BE2C (cell line): ENCODE measurements at regions not wholly inside any gene's neighbourhood (a gene's known extent, or its start where the extent isn't known, plus 50 kb on each side); places are given as distances from the start of the nearest gene placed in this dataset.
A peak's percentile ranks its signal among the peaks of the same experiment; 100 is the strongest.
"Not testable (repeated sequence)": the region's sequence is repeated elsewhere in the genome, so short reads cannot be mapped to it uniquely, and the experiment has no call there.

Experiments
- DNase-seq: peaks from one replicate; pipeline ENCODE4 v3.0.0-alpha.2; 2020
- H3K27me3 ChIP-seq: fragments of 250-450 bp; sonication (Bioruptor Pico); 2 replicates; pipeline ENCODE4 v1.5.1; 2020; ENCODE audit warnings: mild to moderate bottlenecking
- H3K36me3 ChIP-seq: fragments of 250-450 bp; sonication (Bioruptor Pico); 2 replicates; pipeline ENCODE4 v1.5.1; 2020; ENCODE audit warnings: mild to moderate bottlenecking
- H3K4me1 ChIP-seq: fragments of 250-450 bp; sonication (Bioruptor Pico); 2 replicates; pipeline ENCODE4 v1.5.1; 2020
- H3K4me3 ChIP-seq: 2 replicates; pipeline ENCODE4 v1.5.1; 2011; ENCODE audit warnings: low read depth, low read length
- H3K9me3 ChIP-seq: fragments of 250-450 bp; sonication (Bioruptor Pico); 2 replicates; pipeline ENCODE4 v1.5.1; 2020
- TF ChIP-seq, protein P1 (sequence below): IDR thresholded peaks from 2 replicates; pipeline ENCODE4 v1.5.1; 2012; ENCODE audit warnings: mild to moderate bottlenecking, low read depth, low read length

DNA sequence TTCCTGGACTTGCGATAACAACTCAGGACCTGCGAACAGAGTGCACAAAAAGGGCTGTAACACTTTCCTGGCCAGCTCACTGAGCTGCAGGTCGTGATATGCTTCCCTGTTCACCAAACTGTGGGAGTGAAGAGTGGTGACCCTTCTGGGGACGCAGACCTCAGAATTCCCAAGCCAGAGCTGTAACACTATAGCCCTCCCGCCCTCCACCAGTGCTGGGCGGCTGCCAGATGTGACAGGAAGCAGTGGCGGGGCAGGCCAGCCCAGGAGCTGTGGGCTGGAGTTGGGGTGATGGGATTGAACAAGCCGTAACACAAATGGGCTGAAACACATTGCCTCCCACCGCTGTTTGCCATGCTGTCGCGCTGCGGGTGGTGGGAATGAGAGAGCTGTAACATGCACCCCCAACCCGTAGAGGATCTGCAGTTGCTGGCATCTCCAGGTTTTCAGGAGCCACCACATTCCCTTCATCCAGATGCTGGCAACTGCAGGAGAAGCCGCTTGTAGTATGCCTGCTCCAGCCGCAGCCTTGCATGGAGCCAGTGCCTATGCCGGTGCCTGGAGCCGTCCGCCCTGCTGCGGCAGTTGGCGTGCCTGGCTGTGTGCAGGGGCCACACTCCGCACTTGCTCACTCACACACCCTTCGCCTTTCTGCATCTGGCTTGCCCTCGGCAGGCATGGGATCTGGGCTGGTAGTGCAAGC lies 145.8 kb downstream of the GPCPD1 start:
- TF ChIP-seq, protein P1, sequence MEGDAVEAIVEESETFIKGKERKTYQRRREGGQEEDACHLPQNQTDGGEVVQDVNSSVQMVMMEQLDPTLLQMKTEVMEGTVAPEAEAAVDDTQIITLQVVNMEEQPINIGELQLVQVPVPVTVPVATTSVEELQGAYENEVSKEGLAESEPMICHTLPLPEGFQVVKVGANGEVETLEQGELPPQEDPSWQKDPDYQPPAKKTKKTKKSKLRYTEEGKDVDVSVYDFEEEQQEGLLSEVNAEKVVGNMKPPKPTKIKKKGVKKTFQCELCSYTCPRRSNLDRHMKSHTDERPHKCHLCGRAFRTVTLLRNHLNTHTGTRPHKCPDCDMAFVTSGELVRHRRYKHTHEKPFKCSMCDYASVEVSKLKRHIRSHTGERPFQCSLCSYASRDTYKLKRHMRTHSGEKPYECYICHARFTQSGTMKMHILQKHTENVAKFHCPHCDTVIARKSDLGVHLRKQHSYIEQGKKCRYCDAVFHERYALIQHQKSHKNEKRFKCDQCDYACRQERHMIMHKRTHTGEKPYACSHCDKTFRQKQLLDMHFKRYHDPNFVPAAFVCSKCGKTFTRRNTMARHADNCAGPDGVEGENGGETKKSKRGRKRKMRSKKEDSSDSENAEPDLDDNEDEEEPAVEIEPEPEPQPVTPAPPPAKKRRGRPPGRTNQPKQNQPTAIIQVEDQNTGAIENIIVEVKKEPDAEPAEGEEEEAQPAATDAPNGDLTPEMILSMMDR = no peak
- H3K36me3 ChIP-seq = no peaks in the 10 kb centered on the region
- no peak for DNase-seq
- H3K27me3 ChIP-seq = peaks cover 12% of the 10 kb centered on the region
- no peaks in the 10 kb centered on the region for H3K4me1 ChIP-seq
- H3K9me3 ChIP-seq = no peaks in the 10 kb centered on the region
- no peak overlapping the region for H3K4me3 ChIP-seq

DNA sequence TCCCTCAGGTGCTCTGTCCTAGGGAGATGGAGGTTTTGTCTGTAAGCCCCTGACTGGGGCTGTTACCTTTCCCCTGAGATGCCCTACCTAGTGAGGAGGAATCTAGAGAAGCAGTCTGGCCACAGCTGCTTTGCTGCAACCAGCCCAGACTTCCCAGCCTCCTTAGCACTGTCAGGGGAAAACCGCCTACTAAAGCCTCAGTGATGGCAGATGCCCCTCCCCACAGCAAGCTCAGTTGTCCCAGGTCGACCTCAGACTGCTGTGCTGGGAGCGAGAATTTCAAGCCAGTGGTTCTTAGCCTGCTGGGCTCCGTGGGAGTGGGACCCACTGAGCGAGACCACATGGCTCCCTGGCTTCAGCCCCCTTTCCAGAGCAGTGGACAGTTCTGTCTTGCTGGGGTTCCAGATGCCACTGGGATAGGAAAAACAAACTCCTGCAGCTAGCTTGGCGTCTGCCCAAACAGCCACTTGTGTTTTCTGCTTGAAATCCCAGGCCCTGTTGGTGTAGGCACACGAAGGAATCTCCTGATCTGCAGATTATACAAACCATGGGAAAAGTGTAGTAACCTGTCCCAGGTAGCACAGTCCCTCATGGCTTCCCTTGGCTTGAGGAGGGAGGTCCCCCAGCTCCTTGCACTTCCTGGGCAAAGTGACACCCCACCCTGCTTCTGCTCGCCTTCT lies 146.4 kb upstream of the PROKR2 start:
- Histone ChIP-seq H3K9me3 (no peaks in the 10 kb centered on the region), H3K36me3 (no peaks in the 10 kb centered on the region), H3K4me3 (no peak overlapping the region), H3K27me3 (peaks cover 12% of the 10 kb centered on the region), H3K4me1 (no peaks in the 10 kb centered on the region)
- no peak for DNase-seq
- TF ChIP-seq, protein P1 = no peak

DNA sequence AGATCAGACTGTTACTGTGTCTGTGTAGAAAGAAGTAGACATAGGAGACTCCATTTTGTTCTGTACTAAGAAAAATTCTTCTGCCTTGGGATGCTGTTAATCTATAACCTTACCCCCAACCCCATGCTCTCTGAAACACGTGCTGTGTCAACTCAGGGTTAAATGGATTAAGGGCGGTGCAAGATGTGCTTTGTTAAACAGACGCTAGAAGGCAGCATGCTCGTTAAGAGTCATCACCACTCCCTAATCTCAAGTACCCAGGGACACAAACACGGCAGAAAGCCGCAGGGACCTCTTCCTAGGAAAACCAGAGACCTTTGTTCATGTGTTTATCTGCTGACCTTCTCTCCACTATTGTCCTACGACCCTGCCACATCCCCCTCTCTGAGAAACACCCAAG lies 137.0 kb upstream of the PROKR2 start:
- not testable (repeated sequence) for H3K9me3 ChIP-seq, H3K4me3 ChIP-seq, H3K27me3 ChIP-seq, H3K4me1 ChIP-seq, H3K36me3 ChIP-seq, DNase-seq

DNA sequence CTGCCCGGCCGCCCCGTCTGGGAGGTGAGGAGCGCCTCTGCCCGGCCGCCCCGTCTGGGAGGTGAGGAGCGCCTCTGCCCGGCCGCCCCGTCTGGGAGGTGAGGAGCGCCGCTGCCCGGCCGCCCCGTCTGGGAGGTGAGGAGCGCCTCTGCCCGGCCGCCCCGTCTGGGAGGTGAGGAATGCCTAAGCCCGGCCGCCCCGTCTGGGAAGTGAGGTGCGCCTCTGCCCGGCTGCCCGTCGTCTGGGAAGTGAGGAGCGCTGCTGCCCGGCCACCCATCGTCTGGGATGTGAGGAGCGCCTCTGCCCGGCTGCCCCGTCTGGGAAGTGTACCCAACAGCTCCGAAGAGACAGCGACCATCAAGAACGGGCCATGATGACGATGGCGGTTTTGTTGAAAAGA lies 136.6 kb upstream of the PROKR2 start:
- not testable (repeated sequence) for H3K36me3 ChIP-seq, DNase-seq, H3K4me3 ChIP-seq, H3K4me1 ChIP-seq, H3K27me3 ChIP-seq, H3K9me3 ChIP-seq

DNA sequence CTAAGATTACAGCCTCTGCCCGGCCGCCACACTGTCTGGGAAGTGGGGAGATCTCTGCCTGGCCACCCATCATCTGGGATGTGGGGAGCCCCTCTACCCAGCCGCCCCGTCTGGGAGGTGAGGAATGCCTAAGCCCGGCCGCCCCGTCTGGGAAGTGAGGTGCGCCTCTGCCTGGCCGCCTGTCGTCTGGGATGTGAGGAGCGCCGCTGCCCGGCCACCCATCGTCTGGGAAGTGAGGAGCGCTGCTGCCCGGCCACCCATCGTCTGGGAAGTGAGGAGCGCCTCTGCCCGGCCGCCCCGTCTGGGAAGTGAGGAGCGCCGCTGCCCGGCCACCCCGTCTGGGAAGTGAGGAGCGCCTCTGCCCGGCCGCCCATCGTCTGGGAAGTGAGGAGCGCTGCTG lies 135.9 kb upstream of the PROKR2 start:
- not testable (repeated sequence) for H3K36me3 ChIP-seq, H3K27me3 ChIP-seq, H3K4me1 ChIP-seq, DNase-seq, H3K4me3 ChIP-seq, H3K9me3 ChIP-seq

DNA sequence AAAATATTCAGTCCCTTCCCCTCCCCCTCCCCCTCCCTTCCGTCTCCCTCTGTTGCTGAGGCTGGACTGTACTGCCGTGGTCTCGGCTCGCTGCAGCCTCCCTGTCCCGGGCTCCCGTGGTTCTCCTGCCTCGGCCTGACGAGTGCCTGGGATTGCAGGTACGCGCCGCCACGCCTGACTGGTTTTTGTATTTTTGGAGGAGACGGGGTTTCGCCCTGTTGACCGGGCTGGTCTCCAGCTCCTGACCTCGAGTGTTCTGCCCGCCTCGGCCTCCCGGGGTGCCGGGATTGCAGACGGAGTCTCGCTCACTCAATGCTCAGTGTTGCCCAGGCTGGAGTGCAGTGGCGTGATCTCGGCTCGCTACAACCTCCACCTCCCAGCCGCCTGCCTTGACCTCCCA lies 135.5 kb upstream of the PROKR2 start:
- not testable (repeated sequence) for DNase-seq, H3K9me3 ChIP-seq, H3K4me1 ChIP-seq, H3K4me3 ChIP-seq, H3K27me3 ChIP-seq, H3K36me3 ChIP-seq

DNA sequence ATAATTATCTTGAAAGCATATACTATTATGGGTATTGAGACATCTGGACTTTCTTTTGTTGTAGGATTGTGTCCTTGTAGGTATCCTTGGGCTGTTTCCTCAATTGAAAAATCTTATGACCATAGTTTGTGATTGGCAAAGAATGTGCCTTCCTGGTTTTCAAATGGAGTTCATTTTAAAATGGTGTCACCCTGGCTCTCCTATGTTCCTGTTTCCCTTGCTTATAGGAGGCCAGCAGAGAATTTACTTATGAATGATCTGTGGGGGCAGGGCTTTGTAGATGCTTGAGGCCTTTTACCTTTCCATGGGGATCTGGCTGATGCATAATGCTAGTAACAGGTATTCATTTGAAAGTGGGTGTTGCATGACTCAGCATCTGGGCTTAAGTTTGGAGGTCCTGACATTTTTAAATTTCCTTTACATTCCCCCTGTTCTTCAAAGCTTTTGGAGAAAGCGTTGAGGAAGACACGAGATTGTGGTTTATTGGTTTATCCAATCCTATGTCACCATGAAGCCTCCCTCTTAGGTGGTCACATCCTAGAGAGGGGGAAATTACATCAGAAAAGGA lies 135.0 kb upstream of the PROKR2 start:
- H3K4me1 ChIP-seq = no peaks in the 10 kb centered on the region
- TF ChIP-seq, protein P1 = no peak
- no peak for DNase-seq
- H3K36me3 ChIP-seq = no peaks in the 10 kb centered on the region
- H3K4me3 ChIP-seq = no peak overlapping the region
- no peaks in the 10 kb centered on the region for H3K9me3 ChIP-seq
- H3K27me3 ChIP-seq = no peaks in the 10 kb centered on the region

DNA sequence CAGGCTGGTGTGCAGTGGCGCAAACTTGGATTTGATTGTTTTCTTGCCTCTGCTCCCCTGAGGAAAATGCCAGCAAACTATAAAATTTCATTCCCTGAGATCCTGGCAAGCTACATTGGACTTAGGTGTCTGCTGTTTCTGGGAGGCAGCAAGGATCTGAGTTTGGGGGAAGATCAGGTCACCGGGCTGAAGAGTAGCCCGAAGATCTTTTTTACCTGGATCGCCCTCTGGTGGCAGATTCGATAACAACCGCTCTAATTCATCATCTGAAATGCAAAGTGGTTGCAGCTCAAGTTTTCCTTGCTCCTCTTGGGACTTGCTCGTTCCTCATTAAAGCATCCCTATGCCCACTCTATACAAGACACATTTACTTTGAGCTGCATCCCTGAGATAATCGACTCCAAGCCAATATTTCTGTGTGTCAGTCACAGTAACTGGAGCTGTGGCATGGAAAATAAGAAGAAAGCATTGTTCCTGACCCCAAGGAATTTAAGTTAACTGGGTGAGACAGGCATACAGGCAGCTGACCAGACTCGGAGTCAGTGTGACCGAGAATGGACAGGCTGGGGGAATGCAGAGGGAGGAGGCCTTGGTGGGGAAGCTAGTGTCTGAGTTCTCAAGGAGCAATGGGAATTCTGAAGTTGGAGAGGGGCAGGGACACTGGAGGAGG lies 131.8 kb upstream of the PROKR2 start:
- TF ChIP-seq, protein P1 = peak; percentile 80
- no peaks in the 10 kb centered on the region; the same call in 1 of the 2 replicates for H3K27me3 ChIP-seq
- H3K4me1 ChIP-seq = no peaks in the 10 kb centered on the region
- peak; percentile 53 for DNase-seq
- no peaks in the 10 kb centered on the region for H3K36me3 ChIP-seq
- H3K4me3 ChIP-seq = no peak overlapping the region
- no peaks in the 10 kb centered on the region for H3K9me3 ChIP-seq
